ENCODE measurements at regions not wholly inside any gene's neighbourhood (a gene's known extent, or its start where the extent isn't known, plus 50 kb on each side); places are given as distances from the start of the nearest gene placed in this dataset.

- TF ChIP-seq ARNT (IDR thresholded peaks at IDR 0.05) (no peak), FOXM1 (IDR thresholded peaks at IDR 0.05; ENCODE audit: borderline replicate concordance) (no peak), CTBP1 (IDR thresholded peaks at IDR 0.05; ENCODE audit: borderline replicate concordance) (no peak)
Observed at GRCh38 chr13:62251734-62252133, 836.1 kb upstream of the PCDH20 start.

Measured in HEK293T (cell line).